ENCODE measurements at regions not wholly inside any gene's neighbourhood (a gene's known extent, or its start where the extent isn't known, plus 50 kb on each side); places are given as distances from the start of the nearest gene placed in this dataset.

DNA sequence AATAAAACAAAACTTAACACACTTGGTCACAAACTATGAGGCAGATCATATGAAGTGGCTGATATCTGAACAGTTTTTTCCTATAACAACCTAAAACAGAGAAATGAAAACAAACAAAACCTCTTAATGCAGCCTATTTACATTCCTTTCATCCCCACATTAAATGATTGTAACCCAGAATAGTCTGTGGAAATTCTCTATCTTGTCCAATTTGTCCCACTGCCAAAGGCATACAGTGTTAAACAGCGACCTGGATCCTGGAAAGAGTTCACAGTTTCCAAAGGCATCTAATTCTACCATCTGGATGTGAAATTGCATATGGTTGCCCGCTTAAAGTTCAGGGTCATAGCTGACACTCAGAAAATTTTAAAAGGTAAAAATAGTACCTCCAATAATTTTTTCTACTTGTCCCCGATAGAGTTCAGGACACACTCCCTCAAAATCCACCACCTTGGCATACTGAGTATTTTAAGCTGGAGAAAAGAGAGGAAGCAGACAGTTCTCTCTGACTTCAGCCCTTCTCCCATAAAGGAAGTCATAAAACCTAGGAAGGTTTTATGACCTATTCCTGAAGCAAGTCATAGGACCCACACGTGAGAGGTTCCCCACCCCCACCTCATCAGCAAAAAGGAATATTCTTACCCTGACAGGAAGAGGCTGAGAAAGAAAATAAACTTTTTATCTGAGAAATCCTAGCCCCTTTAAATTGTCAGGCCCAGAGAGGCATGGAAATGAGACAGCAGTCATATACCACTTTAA lies 270.2 kb downstream of the PAPSS1 start:
- TF ChIP-seq, protein P1, sequence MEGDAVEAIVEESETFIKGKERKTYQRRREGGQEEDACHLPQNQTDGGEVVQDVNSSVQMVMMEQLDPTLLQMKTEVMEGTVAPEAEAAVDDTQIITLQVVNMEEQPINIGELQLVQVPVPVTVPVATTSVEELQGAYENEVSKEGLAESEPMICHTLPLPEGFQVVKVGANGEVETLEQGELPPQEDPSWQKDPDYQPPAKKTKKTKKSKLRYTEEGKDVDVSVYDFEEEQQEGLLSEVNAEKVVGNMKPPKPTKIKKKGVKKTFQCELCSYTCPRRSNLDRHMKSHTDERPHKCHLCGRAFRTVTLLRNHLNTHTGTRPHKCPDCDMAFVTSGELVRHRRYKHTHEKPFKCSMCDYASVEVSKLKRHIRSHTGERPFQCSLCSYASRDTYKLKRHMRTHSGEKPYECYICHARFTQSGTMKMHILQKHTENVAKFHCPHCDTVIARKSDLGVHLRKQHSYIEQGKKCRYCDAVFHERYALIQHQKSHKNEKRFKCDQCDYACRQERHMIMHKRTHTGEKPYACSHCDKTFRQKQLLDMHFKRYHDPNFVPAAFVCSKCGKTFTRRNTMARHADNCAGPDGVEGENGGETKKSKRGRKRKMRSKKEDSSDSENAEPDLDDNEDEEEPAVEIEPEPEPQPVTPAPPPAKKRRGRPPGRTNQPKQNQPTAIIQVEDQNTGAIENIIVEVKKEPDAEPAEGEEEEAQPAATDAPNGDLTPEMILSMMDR (IDR thresholded peaks at IDR 0.05; ENCODE audit: borderline replicate concordance, extremely low read depth, low read length, poor library complexity, severe bottlenecking): no peak
- TF ChIP-seq EZH2 (IDR thresholded peaks at IDR 0.05; ENCODE audit: borderline replicate concordance, low read depth, low read length, severe bottlenecking): no peak
